Calu3 (cell line): ENCODE measurements at regions not wholly inside any gene's neighbourhood (a gene's known extent, or its start where the extent isn't known, plus 50 kb on each side); places are given as distances from the start of the nearest gene placed in this dataset.

Experiments
- BruUV-seq: library from RNA; stranded (reverse); fragments of 400-500 nt; replicated peaks from 2 replicates; lab custom pipeline; 2021; lab: Mats Ljungman, UMichigan
- CTCF ChIA-PET: fragments of 300-600 bp; sonication (Branson Sonifier 250); formaldehyde crosslinking; loops from one replicate; lab custom pipeline; 2022; ENCODE audit warnings: antibody characterized with exemption; lab: Charles Lee
- DNase-seq: peaks from one replicate; pipeline ENCODE4 v3.0.0; 2022
- H3K27ac Mint-ChIP-seq: one replicate; pipeline ENCODE4 v1.8.0; 2022; ENCODE audit warnings: mixed read lengths; ENCODE audit not compliant: unreplicated experiment
- H3K27me3 Mint-ChIP-seq: one replicate; pipeline ENCODE4 v1.8.0; 2022; ENCODE audit warnings: mixed read lengths; ENCODE audit not compliant: unreplicated experiment
- H3K36me3 Mint-ChIP-seq: one replicate; pipeline ENCODE4 v1.8.0; 2022; ENCODE audit warnings: mild to moderate bottlenecking, moderate library complexity, mixed read lengths; ENCODE audit not compliant: insufficient read depth, unreplicated experiment
- H3K4me1 Mint-ChIP-seq: one replicate; pipeline ENCODE4 v1.8.0; 2022; ENCODE audit warnings: mild to moderate bottlenecking, low read depth, mixed read lengths; ENCODE audit not compliant: unreplicated experiment
- H3K4me3 Mint-ChIP-seq: one replicate; pipeline ENCODE4 v1.8.0; 2022; ENCODE audit warnings: mild to moderate bottlenecking, low read depth, moderate library complexity, mixed read lengths; ENCODE audit not compliant: unreplicated experiment
- H3K9me3 Mint-ChIP-seq: one replicate; pipeline ENCODE4 v1.8.0; 2022; ENCODE audit warnings: low read depth, mixed read lengths; ENCODE audit not compliant: unreplicated experiment
- intact Hi-C: fragments of 100-400 bp; cut with micrococcal nuclease; formaldehyde crosslinking; loops from one replicate; pipeline ENCODE4 v1.10.0; 2022; ENCODE audit not compliant: unreplicated experiment
- TF ChIP-seq, protein P1 (sequence below): fragments of 200-600 bp; IDR thresholded peaks from one replicate; pipeline ENCODE4 v1.8.0; 2022; ENCODE audit warnings: antibody characterized with exemption; ENCODE audit not compliant: unreplicated experiment

- peaks cover 4% of the 10 kb centered on the region for H3K27me3 Mint-ChIP-seq
- BruUV-seq = no TSS peak
- TF ChIP-seq, protein P1, sequence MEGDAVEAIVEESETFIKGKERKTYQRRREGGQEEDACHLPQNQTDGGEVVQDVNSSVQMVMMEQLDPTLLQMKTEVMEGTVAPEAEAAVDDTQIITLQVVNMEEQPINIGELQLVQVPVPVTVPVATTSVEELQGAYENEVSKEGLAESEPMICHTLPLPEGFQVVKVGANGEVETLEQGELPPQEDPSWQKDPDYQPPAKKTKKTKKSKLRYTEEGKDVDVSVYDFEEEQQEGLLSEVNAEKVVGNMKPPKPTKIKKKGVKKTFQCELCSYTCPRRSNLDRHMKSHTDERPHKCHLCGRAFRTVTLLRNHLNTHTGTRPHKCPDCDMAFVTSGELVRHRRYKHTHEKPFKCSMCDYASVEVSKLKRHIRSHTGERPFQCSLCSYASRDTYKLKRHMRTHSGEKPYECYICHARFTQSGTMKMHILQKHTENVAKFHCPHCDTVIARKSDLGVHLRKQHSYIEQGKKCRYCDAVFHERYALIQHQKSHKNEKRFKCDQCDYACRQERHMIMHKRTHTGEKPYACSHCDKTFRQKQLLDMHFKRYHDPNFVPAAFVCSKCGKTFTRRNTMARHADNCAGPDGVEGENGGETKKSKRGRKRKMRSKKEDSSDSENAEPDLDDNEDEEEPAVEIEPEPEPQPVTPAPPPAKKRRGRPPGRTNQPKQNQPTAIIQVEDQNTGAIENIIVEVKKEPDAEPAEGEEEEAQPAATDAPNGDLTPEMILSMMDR = no peak
- no peak overlapping the region for H3K4me3 Mint-ChIP-seq
- H3K9me3 Mint-ChIP-seq = no peaks in the 10 kb centered on the region
- H3K4me1 Mint-ChIP-seq = no peaks in the 10 kb centered on the region
- intact Hi-C loops = no loop called here
- no peak overlapping the region for H3K27ac Mint-ChIP-seq
- CTCF ChIA-PET = interaction anchor here (0.6 kb wide), 1 partner anchor 21 kb away, joined by 10 read pairs; no protein-coding TSS in a partner anchor
- DNase-seq = no peak
- no peaks in the 10 kb centered on the region for H3K36me3 Mint-ChIP-seq
Measured at GRCh38 chr1:181992072-181992471, 69.4 kb downstream of the ZNF648 start.

GRCh38 chr1:181990728-181991127 is 70.8 kb downstream of the ZNF648 start:
- Mint-ChIP-seq H3K27ac (no peak overlapping the region), H3K4me3 (no peak overlapping the region), H3K36me3 (no peaks in the 10 kb centered on the region), H3K4me1 (no peaks in the 10 kb centered on the region), H3K27me3 (no peaks in the 10 kb centered on the region), H3K9me3 (no peaks in the 10 kb centered on the region)
- TF ChIP-seq, protein P1 = no peak
- BruUV-seq = no TSS peak
- DNase-seq = no peak
- intact Hi-C loops = no loop called here
- CTCF ChIA-PET = no interaction called here

DNA sequence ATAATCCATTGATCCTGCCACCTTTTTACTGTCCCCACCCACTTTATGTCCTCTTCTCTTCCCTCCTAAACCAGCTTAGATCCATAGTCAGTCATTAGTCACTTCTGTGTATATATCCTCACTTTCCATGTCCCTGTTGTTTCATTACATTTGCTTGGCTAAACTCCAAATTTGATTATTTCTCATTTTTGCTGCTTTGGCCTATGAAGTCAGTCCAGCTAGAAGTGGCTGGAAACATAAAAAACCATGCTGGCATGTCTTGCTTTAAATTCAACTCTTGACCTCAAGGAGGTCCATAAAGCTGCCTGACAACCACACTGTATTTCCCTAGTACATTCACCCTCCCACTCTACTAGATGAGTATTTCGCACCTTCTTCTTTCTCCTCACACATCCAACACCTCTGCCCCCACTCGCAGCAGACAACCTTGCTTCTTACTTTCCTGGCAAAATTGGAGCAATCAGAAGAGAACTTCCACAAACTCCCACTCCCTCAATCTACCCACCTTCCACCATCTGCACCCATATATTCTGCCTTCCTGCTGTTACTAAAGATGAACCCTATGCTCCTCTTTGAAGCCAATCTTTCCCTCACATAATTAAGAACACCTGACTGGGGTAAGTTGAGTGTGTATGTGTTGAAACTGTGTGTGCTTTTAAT is 72.1 kb downstream of the ZNF648 start:
- Mint-ChIP-seq H3K27me3 (no peaks in the 10 kb centered on the region), H3K4me3 (no peak overlapping the region), H3K27ac (no peak overlapping the region), H3K36me3 (no peaks in the 10 kb centered on the region), H3K4me1 (no peaks in the 10 kb centered on the region), H3K9me3 (no peaks in the 10 kb centered on the region)
- BruUV-seq = no TSS peak
- DNase-seq = no peak
- intact Hi-C loops = no loop called here
- CTCF ChIA-PET = no interaction called here
- TF ChIP-seq, protein P1 = no peak

- Mint-ChIP-seq H3K9me3 (no peaks in the 10 kb centered on the region), H3K36me3 (no peaks in the 10 kb centered on the region), H3K27ac (no peak overlapping the region), H3K4me1 (no peaks in the 10 kb centered on the region), H3K27me3 (no peaks in the 10 kb centered on the region), H3K4me3 (no peak overlapping the region)
- TF ChIP-seq, protein P1 = no peak
- intact Hi-C loops = no loop called here
- no peak for DNase-seq
- CTCF ChIA-PET = interaction anchor here (0.6 kb wide), 1 partner anchor 589 kb away, joined by 4 read pairs; no protein-coding TSS in a partner anchor
- BruUV-seq = no TSS peak
Measured at GRCh38 chr1:181987996-181988395, 73.5 kb downstream of the ZNF648 start.
